GM18868 (cell line): ENCODE measurements at regions not wholly inside any gene's neighbourhood (a gene's known extent, or its start where the extent isn't known, plus 50 kb on each side); places are given as distances from the start of the nearest gene placed in this dataset.

ENCODE experiments used
- ATAC-seq: cut with Tn5 transposase; IDR thresholded peaks from one replicate; pipeline ENCODE4 v1.9.1; 2021; ENCODE audit warnings: mild to moderate bottlenecking, moderate library complexity; ENCODE audit not compliant: unreplicated experiment

GRCh38 chr9:82567953-82568352 lies 495.0 kb downstream of the RASEF start:
- no peak for ATAC-seq

GRCh38 chr9:82570226-82570625 lies 492.7 kb downstream of the RASEF start:
- no peak for ATAC-seq

GRCh38 chr9:82571540-82571939 lies 491.4 kb downstream of the RASEF start:
- ATAC-seq = no peak

- no peak for ATAC-seq
Observed at GRCh38 chr9:82572146-82572545, 490.8 kb downstream of the RASEF start.

- ATAC-seq = no peak
Observed at GRCh38 chr9:82574911-82575310, 488.0 kb downstream of the RASEF start.

GRCh38 chr9:82580921-82581320 lies 482.0 kb downstream of the RASEF start:
- ATAC-seq = no peak

- ATAC-seq = no peak
Observed at GRCh38 chr9:82581516-82581915, 481.4 kb downstream of the RASEF start.

- no peak for ATAC-seq
Observed at GRCh38 chr9:82581935-82582334, 481.0 kb downstream of the RASEF start.

GRCh38 chr9:82582693-82583092 lies 480.2 kb downstream of the RASEF start:
- no peak for ATAC-seq

- no peak for ATAC-seq
Observed at GRCh38 chr9:82583524-82583923, 479.4 kb downstream of the RASEF start.

GRCh38 chr9:82584349-82584863 lies 478.5 kb downstream of the RASEF start:
- ATAC-seq = no peak

GRCh38 chr9:82586918-82587356 lies 476.0 kb downstream of the RASEF start:
- ATAC-seq = no peak

GRCh38 chr9:82588301-82589180 lies 474.4 kb downstream of the RASEF start:
- no peak for ATAC-seq

GRCh38 chr9:82590845-82591244 lies 472.1 kb downstream of the RASEF start:
- ATAC-seq = no peak

- ATAC-seq = no peak
Observed at GRCh38 chr9:82593501-82593900, 469.4 kb downstream of the RASEF start.

GRCh38 chr9:82597241-82598203 lies 465.4 kb downstream of the RASEF start:
- no peak for ATAC-seq

- ATAC-seq = no peak
Observed at GRCh38 chr9:82598241-82599039, 464.5 kb downstream of the RASEF start.

- ATAC-seq = no peak
Observed at GRCh38 chr9:82599336-82599949, 463.5 kb downstream of the RASEF start.

GRCh38 chr9:82600536-82601292 lies 462.2 kb downstream of the RASEF start:
- ATAC-seq = no peak
